HG03342 (cell line): ENCODE measurements at regions not wholly inside any gene's neighbourhood (a gene's known extent, or its start where the extent isn't known, plus 50 kb on each side); places are given as distances from the start of the nearest gene placed in this dataset.
"Not testable (repeated sequence)": the region's sequence is repeated elsewhere in the genome, so short reads cannot be mapped to it uniquely, and the experiment has no call there.

Experiments
- ATAC-seq: cut with Tn5 transposase; IDR thresholded peaks from one replicate; pipeline ENCODE4 v1.9.1; 2021; ENCODE audit warnings: mild to moderate bottlenecking, moderate library complexity; ENCODE audit not compliant: unreplicated experiment

DNA sequence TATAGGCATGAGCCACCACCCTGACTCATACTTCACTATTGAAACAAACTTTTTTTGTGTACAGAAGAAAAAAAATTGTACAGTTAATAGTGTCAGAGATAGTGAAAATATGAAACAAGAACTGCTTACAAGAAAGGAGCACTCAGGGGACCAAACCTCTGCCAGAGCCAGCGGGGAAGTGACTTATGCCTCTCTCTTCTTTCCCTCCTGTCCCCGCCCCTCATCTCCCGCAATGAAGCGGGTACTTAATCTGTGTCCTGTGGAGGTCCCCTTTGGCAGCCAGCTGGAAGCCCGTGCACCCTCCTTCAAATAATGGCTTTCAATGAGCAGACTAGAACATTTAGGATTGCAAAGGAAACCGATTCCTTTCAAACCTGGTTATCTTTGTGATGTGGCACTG lies 51.5 kb downstream of the PPIAL4A start:
- not testable (repeated sequence) for ATAC-seq

DNA sequence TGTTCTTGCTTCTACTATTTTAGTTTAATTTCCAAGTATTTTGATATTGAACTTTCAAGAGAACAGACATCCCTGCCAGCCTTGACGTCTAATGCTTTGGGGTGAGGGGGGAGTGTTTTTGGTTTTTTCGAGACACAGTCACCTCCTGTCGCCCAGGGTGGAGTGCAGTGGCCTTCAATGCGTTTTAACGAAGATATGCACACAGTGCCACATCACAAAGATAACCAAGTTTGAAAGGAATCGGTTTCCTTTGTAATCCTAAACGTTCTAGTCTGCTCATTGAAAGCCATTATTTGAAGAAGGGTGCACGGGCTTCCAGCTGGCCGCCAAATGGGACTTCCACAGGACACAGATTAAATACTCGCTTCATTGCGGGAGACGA lies 52.3 kb downstream of the PPIAL4A start:
- not testable (repeated sequence) for ATAC-seq

DNA sequence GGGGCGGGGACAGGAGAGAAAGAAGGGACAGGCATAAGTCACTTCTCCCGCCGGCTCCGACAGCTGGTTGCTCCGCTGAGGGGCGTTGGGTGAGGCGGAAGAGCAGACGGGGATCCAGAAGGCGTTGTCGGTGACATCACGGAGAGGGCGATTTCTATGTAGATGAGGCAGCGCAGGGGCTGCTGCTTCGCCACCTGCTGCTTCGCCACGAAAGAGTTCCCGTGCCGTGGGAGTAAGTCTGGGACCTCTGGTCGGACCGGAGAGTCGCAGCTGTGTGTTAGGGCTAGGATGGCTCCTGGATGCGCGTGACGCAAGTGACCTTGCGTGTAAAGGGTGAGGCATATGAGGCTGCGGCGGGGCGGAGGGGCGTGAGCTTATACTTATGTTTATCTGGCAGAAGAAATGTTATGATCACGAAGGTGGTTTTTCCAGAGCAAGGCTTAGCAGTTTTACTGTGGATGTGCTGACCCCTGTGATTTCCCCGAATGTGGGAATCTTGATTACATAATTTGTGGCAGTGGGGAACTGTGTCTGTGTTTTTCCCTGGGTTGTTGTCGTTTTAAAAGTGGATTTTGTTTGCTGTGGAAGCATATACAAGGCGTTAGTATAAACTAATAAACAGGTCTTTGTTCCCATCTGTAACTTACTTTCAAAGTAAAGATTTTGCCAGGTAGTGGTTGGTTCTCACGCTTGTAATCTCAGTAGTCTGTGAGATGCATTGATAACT lies 52.8 kb downstream of the PPIAL4A start:
- peak; percentile 82 for ATAC-seq

DNA sequence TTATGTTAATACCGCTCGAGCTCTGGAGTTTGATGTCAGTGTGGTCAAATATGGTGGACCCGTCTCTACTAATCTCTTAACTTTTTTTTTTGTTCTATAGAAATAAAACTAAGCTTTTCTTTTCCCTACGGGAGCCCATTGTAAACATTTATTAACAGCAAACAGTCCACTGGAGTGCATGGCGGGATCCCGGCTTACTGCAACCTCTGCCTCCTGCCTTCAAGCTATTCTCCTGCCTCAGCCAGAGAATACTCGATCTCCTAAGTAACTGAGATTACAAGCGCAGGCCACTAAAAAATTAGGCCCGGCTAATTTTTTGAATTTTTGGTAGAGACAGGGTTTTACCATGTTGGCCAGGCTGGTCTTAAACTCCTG lies 53.4 kb downstream of the PPIAL4A start:
- not testable (repeated sequence) for ATAC-seq

DNA sequence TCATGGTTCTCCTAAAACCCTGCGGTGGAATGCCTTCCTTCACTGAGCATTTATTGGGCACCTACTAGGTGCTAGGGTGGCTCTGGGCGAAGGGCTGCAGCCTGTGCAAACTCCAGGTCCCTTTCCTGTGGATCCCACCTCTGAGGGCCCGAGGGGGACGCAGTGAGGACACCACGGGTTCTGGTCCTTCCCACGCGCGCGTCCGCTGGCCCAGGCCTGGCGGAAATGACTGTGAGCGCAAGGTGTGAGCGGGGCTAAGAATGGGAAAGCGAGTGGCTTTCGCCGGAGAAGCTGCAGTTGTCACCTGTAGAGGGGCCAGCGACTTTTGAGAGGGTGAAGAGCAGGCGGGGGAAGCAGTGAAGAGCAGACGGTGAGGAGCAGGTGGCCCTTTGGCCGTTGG lies 55.1 kb downstream of the PPIAL4A start:
- not testable (repeated sequence) for ATAC-seq

DNA sequence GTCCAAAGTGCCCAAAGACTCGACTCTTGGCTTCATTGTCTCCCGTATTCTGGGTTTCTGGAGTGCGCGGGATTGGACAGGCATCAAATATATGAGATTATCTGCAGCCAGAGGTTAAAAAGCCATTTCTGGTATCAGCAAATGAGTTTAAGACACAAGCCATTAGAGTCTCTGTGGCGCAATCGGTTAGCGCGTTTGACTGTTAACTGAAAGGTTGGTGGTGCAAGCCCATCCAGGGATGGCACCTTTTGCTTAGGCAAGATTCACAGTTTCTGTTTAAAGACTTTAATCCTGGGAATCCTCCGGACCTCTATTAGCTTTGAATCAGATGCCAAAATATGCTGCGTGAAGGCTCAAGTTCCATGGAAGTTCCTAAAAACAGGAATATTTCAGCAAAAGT lies 55.6 kb downstream of the PPIAL4A start:
- not testable (repeated sequence) for ATAC-seq

DNA sequence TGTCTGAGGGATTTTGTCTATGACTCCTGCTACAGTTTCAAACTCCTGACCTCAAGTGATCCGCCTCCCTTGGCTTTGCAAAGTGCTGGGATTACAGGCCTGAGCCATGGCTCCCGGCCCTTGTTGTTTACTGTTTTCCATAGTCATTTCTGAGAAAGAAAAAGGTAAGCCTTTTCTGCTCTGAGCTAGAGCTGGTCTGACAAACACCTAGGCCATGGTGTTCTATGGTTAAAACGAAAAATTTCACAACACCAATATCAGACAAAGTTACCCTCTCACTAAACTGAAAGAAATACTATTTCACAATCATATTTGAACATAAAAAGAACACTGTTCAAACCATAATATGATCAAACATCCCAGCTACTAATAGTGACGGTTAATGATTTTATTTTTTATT lies 57.5 kb downstream of the PPIAL4A start:
- not testable (repeated sequence) for ATAC-seq

DNA sequence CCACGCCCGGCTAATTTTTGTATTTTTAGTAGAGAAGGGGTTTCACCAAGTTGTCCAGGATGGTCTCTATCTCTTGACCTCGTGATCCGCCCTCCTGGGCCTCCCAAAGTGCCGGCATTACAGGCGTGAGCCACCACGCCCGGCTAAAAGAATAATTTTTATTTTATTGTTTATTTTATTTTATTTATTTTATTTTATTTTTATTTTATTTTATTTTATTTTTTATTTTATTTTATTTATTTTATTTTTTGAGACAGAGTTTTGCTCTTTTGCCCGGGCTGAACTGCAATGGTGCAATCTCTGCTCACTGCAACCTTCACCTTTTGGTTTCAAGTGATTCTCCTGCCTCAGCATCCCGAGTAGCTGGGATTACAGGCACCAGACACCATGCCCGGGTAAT lies 60.2 kb downstream of the PPIAL4A start:
- ATAC-seq, result not testable (repeated sequence)

DNA sequence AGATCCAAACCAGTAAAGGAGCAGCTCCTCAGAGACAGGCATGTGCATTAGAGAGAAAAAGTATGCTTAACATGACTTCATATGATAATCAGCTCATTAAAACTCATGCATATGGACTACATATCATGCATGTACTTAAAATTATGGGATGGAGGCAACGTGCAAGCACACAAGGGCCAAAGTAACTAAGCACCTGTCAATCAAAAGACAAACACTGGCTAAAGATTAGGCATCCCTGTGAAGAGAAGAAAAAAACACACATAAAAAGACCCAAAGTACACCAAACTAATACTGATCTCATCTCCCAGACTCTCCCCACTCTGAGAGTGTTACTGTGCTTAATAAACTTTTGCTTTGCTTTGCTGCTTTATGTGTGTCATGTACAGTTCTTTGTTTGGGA lies 61.1 kb downstream of the PPIAL4A start:
- ATAC-seq, result not testable (repeated sequence)

DNA sequence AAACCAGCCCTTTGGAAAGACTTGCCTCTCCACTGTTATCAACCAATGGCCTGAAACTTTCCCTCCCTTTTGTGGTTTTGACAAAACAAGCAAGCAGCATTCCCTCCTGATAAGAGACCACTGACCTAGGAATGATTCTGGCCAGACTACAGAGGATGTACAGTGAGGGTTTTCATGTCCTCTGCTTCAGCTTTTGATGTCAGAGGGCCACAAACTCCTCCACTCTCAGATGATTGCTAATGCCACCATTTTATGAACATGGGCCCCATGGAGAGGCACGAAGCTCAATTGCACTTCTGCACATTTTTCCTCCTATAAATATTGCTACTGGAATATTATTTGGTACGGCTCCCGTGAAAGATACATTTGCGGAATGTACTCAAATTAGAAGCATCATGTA lies 61.5 kb downstream of the PPIAL4A start:
- ATAC-seq, result not testable (repeated sequence)

DNA sequence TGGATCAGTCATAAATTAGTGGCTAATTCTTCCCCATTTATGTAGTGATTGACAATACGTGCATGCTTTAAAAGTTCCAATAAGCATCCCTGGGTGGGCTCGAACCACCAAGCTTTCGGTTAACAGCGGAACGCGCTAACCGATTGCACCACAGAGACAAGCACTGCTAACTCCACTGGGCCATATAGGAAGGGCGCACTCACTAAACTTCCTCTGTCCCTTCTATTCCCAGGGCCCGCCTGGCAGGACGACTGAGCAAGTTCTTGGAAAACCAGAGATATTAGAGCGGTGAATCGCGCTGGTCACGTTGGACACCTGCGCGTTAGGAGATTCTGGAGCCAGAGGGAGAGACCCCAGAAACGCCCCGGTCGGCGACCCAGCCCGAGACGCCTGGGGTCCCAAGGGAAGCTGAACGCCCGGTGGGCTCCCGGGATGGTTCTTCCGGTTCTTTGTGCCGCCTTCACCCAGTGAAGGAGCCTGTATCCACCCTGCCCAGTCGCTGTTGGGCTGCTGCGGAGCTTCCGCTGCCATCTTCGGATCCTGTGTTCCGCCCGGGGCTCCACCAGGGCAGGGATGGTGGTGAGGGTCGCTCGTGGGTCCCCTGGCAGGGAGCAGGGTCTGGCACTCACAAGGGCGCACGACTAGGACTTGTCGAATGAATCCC lies 62.8 kb downstream of the PPIAL4A start:
- not testable (repeated sequence) for ATAC-seq

DNA sequence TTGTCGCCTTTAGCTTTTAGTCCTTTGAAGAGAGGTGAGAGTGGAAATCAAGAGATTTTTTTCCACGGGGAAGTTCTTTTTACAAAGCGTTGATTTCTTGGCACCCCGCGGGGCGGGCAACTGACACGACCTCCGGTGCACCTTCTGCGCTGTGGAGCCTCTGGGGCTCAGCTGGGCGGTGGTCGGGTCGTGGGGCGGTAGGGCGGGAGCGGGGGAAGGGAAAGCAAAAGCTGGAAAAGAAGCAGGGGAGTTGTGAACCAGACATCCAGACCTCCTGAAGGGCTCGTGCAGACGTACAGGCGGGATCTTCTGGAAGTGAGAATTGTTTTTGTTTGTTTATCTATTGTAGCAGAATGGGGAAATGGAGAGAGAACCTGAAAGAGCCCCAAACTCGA lies 63.3 kb downstream of the PPIAL4A start:
- ATAC-seq, result not testable (repeated sequence)

DNA sequence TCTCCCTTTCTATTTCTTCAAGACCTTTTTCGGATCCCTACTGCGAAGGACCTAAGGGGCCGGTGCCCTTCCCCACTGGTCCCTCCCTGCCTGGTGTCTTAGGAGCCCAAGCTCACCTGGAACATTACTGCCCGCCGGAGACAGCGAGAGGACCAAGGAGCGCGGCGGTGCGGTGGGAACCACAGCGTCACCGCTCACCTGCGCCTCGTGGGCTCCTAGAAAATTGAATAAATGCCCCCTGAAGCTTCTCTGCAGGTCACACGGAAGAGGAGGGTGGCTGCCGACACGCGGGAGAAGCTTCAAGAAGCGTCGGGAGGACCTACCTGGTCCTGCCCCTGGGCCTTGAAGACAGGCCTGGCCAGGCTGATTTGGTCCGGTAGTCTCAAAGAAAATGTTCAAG lies 65.2 kb downstream of the PPIAL4A start:
- ATAC-seq, result no peak

DNA sequence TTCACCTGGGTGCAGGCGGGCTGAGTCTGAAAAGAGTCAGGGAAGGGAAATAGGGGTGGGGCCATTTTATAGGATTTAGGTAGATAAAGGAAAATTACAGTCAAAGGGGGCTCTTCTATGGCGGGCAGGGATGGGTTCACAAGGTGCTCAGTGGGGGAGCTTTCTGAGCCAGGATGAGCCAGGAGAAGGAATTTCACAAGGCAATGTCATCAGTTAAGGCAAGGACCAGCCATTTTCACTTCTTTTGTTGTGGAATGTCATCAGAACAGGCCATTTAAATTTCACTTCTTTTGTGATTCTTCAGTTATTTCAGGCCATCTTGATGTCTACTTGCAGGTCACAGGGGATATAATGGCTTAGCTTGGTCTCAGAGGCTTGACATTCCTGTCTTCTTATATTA lies 66.4 kb downstream of the PPIAL4A start:
- ATAC-seq, result not testable (repeated sequence)

DNA sequence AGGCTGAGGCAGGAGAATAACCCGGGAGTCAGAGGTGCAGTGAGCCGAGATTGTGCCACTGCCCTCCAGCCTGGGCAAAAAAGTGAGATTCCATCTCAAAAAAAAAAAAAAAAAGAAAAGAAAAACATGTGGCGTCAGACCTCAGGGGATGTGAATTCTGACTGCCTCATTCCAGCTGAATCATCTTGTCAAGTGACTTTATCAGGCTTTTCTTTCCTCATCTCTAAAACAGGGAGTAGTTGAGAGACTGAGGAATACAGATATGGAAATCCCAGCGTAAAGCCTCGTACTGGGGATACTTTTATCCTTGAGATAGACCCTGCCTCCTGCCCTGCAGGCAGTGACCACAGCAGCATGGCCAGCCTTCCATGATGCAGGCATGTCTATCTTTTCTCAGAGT lies 76.4 kb downstream of the PPIAL4A start:
- not testable (repeated sequence) for ATAC-seq

DNA sequence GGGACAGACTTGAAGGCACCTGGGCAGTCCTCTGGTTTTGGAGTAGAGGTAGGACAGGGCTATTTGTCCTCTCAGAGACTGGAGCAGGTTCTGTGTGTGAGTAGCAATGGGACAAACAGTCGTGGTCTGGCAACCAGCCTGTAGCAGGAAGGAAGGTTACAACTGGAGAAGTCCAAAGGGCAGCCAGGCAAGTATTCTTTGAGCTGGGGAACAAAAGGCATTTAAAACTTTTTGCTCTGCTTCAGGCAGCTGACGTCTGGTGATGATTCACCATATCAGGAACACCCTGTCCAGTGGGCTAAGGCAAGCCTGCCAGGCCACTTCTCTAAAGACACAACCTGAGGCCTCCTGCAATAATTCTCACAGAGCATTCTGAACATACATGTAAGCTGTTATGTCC lies 83.3 kb downstream of the PPIAL4A start:
- ATAC-seq, result not testable (repeated sequence)

DNA sequence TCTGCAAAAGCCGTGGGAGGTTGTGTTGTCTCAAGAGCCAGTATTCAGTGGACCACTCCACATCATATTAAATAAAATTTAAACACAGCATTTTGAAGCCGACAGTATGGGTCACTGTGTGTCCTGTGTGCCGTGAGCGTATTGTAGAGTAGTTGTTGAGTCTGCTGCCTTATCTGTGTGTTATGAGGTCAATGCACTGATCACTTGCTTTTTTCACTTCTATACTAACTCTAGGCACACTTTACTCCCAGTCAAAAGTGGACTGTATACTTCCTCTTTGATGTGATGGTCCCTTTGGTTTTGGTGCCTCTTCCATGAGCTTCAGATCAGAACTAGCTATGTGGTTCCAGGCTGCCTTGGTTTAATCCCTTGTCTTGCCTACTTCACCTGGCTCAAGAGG lies 84.3 kb downstream of the PPIAL4A start:
- ATAC-seq, result not testable (repeated sequence)

DNA sequence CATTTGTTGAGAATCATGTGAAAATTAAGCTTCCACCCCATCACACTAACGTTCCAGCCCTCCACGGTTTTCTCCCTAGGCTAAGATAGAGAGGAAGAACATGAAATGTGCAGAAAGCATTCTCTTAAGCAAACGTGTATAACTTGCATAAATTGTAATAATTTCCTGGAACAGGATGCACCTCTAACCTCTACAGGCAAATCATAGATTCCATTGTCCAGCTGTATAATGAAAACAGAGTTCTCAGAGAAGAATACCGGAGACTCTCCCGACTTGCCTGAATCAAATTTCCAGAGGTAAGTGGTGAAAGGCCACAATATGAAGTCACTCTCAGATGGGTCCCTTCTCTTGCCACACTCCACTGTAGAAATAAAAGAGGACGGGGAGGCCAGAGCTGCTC lies 87.7 kb downstream of the PPIAL4A start:
- ATAC-seq, result not testable (repeated sequence)

DNA sequence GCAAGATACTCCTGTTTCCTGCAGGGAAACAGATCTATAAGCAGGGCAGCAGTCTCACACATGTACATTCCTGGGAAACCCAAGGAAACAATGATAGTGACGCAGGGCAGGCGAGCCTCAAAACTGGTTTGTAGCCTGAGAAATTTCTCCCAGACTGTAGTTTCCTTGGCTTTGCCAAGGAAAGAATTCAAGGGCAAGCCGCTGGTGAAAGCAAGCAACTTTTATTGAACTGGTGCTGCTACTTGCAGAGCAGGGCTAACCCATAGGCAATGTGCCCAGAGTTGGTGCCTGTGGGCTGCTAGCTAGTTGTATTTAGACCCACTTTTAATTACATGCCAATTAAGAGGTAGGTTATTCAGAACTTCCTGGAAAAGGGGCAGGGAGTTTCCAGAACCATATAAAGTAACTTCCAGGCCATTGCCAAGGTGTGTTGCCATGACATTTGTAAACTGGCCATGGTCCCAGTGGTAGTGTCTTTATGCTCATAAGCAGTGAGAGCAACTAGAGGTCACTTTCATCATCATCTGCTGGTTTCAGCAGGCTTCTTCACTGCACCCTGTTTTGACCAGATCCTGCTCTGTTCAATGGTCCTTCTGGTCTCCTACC lies 92.0 kb downstream of the PPIAL4A start:
- ATAC-seq, result not testable (repeated sequence)

DNA sequence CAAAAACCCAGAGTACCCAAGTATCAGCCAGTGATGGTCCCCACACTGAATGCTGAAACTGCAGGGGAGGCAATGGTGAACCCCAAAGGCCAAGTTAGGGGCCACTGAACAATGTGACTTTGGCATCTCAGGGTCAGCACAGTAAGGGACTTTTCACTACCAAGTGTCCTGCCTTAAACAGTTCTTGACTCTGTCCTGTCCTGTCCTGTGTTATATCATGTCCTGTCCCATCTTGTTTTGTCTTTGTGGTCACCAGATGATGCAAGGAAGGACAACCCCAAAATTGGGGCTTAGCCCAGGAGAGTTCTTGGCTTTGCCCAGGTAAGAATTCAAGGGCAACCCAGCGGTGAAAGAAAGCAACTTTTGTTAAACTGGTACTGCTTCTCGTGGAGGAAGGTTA lies 105.0 kb downstream of the PPIAL4A start:
- not testable (repeated sequence) for ATAC-seq

DNA sequence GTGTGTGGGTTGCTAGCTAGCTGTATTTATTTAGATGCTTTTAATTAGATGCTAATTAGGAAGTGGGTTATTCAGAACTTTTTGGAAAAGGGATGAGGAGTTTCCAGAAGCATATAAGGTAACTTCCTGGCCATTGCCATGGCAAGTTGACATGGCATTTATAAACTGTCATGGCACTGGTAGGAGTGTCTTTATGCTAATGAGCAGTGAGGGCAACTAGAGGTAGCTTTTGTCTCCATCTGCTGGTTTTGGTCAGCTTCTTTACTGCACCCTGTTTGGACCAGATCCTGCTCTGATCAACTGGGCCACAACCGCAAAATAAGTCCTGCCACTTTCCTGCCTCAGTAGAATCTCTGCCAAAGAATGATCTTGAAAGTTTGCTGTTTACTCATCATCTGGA lies 105.5 kb downstream of the PPIAL4A start:
- ATAC-seq, result peak; percentile 65

DNA sequence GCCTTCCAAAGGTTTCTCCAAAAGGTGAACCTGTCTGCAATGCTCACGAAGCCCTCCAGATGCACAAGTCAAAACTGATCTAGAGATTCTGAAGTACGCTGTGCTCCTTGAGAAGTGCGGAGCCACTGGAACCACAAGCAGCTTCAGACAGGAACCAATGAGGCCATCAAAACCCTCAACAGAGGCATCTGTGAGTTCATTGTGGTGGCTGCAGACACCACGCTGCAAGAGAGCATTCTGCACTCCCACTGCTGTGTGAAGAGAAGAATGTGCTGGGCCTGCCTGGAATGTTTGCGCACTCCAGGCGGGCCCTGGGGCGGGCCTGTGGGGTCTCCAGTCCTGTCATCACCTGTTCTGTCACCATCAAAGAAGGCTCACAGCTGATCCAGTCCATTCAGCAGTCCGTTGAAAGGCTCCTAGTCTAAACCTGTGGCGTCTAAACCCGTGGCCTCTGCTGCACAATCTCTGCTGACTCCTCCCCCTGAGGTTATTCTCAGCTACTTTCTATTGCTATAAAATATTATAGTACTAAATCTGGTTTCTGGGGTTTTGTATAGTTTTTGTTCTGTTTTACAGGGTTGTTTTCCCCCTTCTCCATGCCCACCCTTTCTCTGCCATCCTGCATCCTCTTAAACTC lies 111.6 kb downstream of the PPIAL4A start:
- ATAC-seq, result not testable (repeated sequence)
